ENCODE measurements at regions not wholly inside any gene's neighbourhood (a gene's known extent, or its start where the extent isn't known, plus 50 kb on each side); places are given as distances from the start of the nearest gene placed in this dataset.

DNA sequence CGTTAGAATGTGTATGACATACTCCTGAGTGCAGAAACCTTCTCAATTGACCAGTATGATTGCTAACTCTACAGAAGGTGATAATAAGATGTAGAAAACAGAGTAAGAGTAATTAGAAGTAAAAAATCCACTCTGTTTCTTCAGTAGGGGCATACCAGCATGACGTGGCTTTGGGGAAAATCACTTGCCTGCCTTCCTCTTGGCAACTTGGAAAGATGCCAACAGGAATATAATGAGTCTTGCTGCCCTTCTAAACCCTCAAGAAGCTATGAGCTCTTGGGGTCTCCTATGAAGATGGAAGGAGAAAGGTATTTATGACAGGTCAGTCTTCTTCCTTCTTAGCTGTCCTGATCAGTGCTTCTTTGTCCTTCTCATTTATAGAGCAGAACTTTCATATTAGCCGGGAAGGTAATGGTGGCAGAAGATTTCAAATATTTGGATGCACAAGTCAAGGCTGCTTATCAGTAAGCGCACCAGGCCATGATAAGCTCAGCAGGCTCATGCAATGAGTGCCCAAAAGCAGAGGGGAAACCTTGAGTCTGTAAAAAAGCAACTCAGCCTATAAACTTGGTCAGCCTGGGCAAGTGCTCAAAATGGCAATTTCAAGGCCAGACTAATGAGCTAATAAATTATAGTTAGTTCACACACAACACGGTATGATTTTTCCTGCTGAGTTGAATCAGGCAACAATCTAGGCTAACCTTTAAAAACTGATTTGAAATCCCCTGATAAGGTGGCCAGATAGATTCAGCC is 69.7 kb upstream of the PPARGC1A start:
- H4K20me1 ChIP-seq (replicated peaks in 1 of 2; ENCODE audit: control insufficient read depth in 1 of 2, insufficient read depth in 2 of 2, low read length in 2 of 2), result no peaks in the 10 kb centered on the region
- H2BK120ac ChIP-seq (replicated peaks; ENCODE audit: low read depth, low read length), result no peak overlapping the region
- H3K4me1 ChIP-seq (replicated peaks in 1 of 4; ENCODE audit: control insufficient read depth in 3 of 4, insufficient read depth in 4 of 4, low read length in 3 of 4), result no peaks in the 10 kb centered on the region; a peak in 1 of 7 replicates
- H3K9me3 ChIP-seq (ENCODE audit: insufficient read depth in 2 of 2, low read depth in 1 of 2, low read length in 1 of 2), result no peaks in the 10 kb centered on the region
- FAIRE-seq, result no peak
- H3K14ac ChIP-seq (ENCODE audit: insufficient read length), result no peak overlapping the region
- no peak overlapping the region for H3K18ac ChIP-seq (ENCODE audit: extremely low read depth, low read length)
- no peak overlapping the region for H3K27ac ChIP-seq (ENCODE audit: low read depth, low read length)
- ChIA-PET POLR2A (ENCODE audit: partially characterized antibody) (no interaction called here), CTCF (ENCODE audit: partially characterized antibody) (interaction anchor here (0.6 to 1.2 kb wide), 3 partner anchors 19 to 85 kb away, joined by 3 read pairs; no protein-coding TSS in a partner anchor)
- no peaks in the 10 kb centered on the region for H3K79me2 ChIP-seq (ENCODE audit: control insufficient read depth in 1 of 2, insufficient read depth in 2 of 2, low read length in 2 of 2)
- no peak overlapping the region for H2AK5ac ChIP-seq (ENCODE audit: low read depth, low read length)
- no peak overlapping the region for H4K91ac ChIP-seq (replicated peaks; ENCODE audit: insufficient read length, low read length)
- no peak overlapping the region for H2AFZ ChIP-seq (ENCODE audit: low read length)
- H3K23ac ChIP-seq (ENCODE audit: insufficient read length), result no peak overlapping the region
- no peak overlapping the region for H3K56ac ChIP-seq (replicated peaks; ENCODE audit: insufficient read length, low read depth, low read length)
- no peak overlapping the region for H3K4me2 ChIP-seq (ENCODE audit: insufficient read depth in 1 of 2, low read depth in 2 of 2, low read length in 2 of 2)
- H3K27me3 ChIP-seq (replicated peaks in 1 of 4; ENCODE audit: control insufficient read depth in 3 of 4, extremely low read depth in 1 of 4, insufficient read depth in 3 of 4, low read length in 3 of 4), result no peaks in the 10 kb centered on the region
- no peak overlapping the region for H4K8ac ChIP-seq (ENCODE audit: extremely low read depth, insufficient read depth, low read length)
- H2BK15ac ChIP-seq (ENCODE audit: low read length), result no peak overlapping the region
- no peaks in the 10 kb centered on the region for H3K79me1 ChIP-seq (ENCODE audit: low read depth, low read length)
- H4K5ac ChIP-seq (ENCODE audit: insufficient read length, low read depth, low read length), result no peak overlapping the region
- no peaks in the 10 kb centered on the region for H3K23me2 ChIP-seq (ENCODE audit: low read depth, low read length)
- H3K4ac ChIP-seq (replicated peaks; ENCODE audit: insufficient read length, low read depth, low read length), result no peak overlapping the region
- DNase-seq (ENCODE audit: low read depth in 1 of 2, low spot score in 2 of 2), result no peak
- no peak overlapping the region for H3K9ac ChIP-seq (replicated peaks in 1 of 4; ENCODE audit: extremely low read depth in 1 of 4, low read depth in 3 of 4, low read length in 3 of 4)
- WGBS, 2 experiments (ENCODE audit: extremely low coverage in 1 of 2, insufficient coverage in 1 of 2, insufficient read length in 1 of 2, insufficient replicate concordance in 2 of 2, low coverage in 1 of 2, low lambda C conversion rate in 2 of 2, missing lambda C conversion rate in 1 of 2), result 95% methylated on average over 5 of the region's 5 CpGs; no CpG with 5 or more reads in 1 of the 2 experiments
- H3K36me3 ChIP-seq (ENCODE audit: control insufficient read depth in 2 of 4, insufficient read depth in 4 of 4, low read length in 3 of 4), result no peaks in the 10 kb centered on the region
- H3K4me3 ChIP-seq (ENCODE audit: extremely low read depth in 1 of 4, insufficient read depth in 2 of 4, low read depth in 3 of 4, low read length in 4 of 4), result no peak overlapping the region
- H2BK20ac ChIP-seq (ENCODE audit: low read length), result no peak overlapping the region
- H2BK5ac ChIP-seq (ENCODE audit: low read depth, low read length), result no peak overlapping the region
- H2BK12ac ChIP-seq (ENCODE audit: low read depth, low read length), result no peak overlapping the region
- no peak for TF ChIP-seq NANOG (IDR thresholded peaks at IDR 0.05; ENCODE audit: insufficient read depth, low read depth, low read length, poor library complexity, severe bottlenecking)
